DND-41 (cell line): ENCODE measurements at regions not wholly inside any gene's neighbourhood (a gene's known extent, or its start where the extent isn't known, plus 50 kb on each side); places are given as distances from the start of the nearest gene placed in this dataset.

Experiments used
- ATAC-seq: fragments of 200-7000 bp; cut with Tn5 transposase; 3 replicates; pipeline ENCODE4 v1.9.1; 2021; ENCODE audit warnings: low read depth; ENCODE audit not compliant: insufficient read depth
- DNase-seq: peaks from one replicate; pipeline ENCODE4 v3.0.0-alpha.2; 2020
- H2AFZ ChIP-seq: 2 replicates; pipeline ENCODE4 v1.6.0; 2012; ENCODE audit warnings: low read depth, low read length
- H3K27ac ChIP-seq: 2 replicates; pipeline ENCODE4 v1.5.1; 2012; ENCODE audit warnings: low read length, inconsistent platforms
- H3K27me3 ChIP-seq: fragments of 200-600 bp; sonication (generic); 2 replicates; pipeline ENCODE4 v1.6.0; 2012; ENCODE audit warnings: low read length, mild to moderate bottlenecking, inconsistent platforms; ENCODE audit not compliant: insufficient read depth, poor library complexity
- H3K36me3 ChIP-seq: 2 replicates; pipeline ENCODE4 v1.5.1; 2012; ENCODE audit warnings: low read length, inconsistent platforms; ENCODE audit not compliant: insufficient read depth
- H3K4me1 ChIP-seq: 2 replicates; pipeline ENCODE4 v1.5.1; 2012; ENCODE audit warnings: mild to moderate bottlenecking, low read length; ENCODE audit not compliant: insufficient read depth
- H3K4me2 ChIP-seq: 2 replicates; pipeline ENCODE4 v1.6.0; 2012; ENCODE audit warnings: mild to moderate bottlenecking, moderate library complexity, low read length, inconsistent platforms; ENCODE audit not compliant: insufficient read depth
- H3K4me3 ChIP-seq, 2 experiments: fragments of 200-600 bp in 1 of 2; shearing (Covaris generic) in 1 of 2; 2 replicates each; pipeline ENCODE4 v1.5.1; 2012 to 2016; ENCODE audit warnings: inconsistent platforms in 2 of 2, low read length in 2 of 2, mild to moderate bottlenecking in 2 of 2, low read depth in 1 of 2, moderate library complexity in 1 of 2
- H3K79me2 ChIP-seq: 2 replicates; pipeline ENCODE4 v1.6.0; 2012; ENCODE audit warnings: low read length, inconsistent platforms; ENCODE audit not compliant: insufficient read depth
- H3K9ac ChIP-seq: 2 replicates; pipeline ENCODE4 v1.6.0; 2012; ENCODE audit warnings: low read depth, mild to moderate bottlenecking, inconsistent platforms, low read length, moderate library complexity
- H3K9me3 ChIP-seq: 2 replicates; pipeline ENCODE4 v1.5.1; 2012; ENCODE audit warnings: low read length, moderate library complexity, mild to moderate bottlenecking, inconsistent platforms; ENCODE audit not compliant: insufficient read depth, severe bottlenecking
- H4K20me1 ChIP-seq: 2 replicates; pipeline ENCODE4 v1.6.0; 2012; ENCODE audit warnings: low read length; ENCODE audit not compliant: insufficient read depth
- CTCF ChIP-seq: IDR thresholded peaks from 2 replicates; pipeline ENCODE4 v1.5.1; 2012; ENCODE audit warnings: borderline replicate concordance, low read length, moderate library complexity, mild to moderate bottlenecking; ENCODE audit not compliant: poor library complexity, severe bottlenecking; ENCODE audit errors: extremely low read depth
- EZH2 ChIP-seq: IDR thresholded peaks from 3 replicates; pipeline ENCODE4 v1.6.1; 2012; ENCODE audit warnings: borderline replicate concordance, low read depth, mild to moderate bottlenecking, moderate library complexity, low read length, inconsistent platforms; ENCODE audit not compliant: severe bottlenecking

- Histone ChIP-seq H2AFZ (no peak overlapping the region), H3K27ac (no peak overlapping the region), H3K27me3 (no peaks in the 10 kb centered on the region), H3K36me3 (no peaks in the 10 kb centered on the region), H3K79me2 (no peaks in the 10 kb centered on the region), H3K4me1 (peaks cover 13% of the 10 kb centered on the region; the same call in 1 of the 2 replicates), H3K4me3 (no peak overlapping the region), H3K4me2 (no peak overlapping the region), H3K9ac (no peak overlapping the region), H3K9me3 (no peaks in the 10 kb centered on the region), H4K20me1 (no peaks in the 10 kb centered on the region)
- DNase-seq (no peak), ATAC-seq (peak; percentile 85)
- no peak for TF ChIP-seq CTCF
- TF ChIP-seq EZH2, result no peak
These were observed 195.9 kb upstream of the FBXO33 start for GRCh38 chr14:39628087-39628486.

GRCh38 chr14:39626589-39627576, 194.7 kb upstream of the FBXO33 start:
- ATAC-seq (no peak), DNase-seq (no peak)
- Histone ChIP-seq H3K4me2 (no peak overlapping the region), H3K27ac (no peak overlapping the region), H3K4me3 (no peak overlapping the region), H3K9ac (no peak overlapping the region), H3K36me3 (no peaks in the 10 kb centered on the region), H3K9me3 (no peaks in the 10 kb centered on the region), H3K27me3 (no peaks in the 10 kb centered on the region), H3K79me2 (no peaks in the 10 kb centered on the region), H2AFZ (no peak overlapping the region), H3K4me1 (peaks cover 13% of the 10 kb centered on the region; the same call in 1 of the 2 replicates), H4K20me1 (no peaks in the 10 kb centered on the region)
- TF ChIP-seq CTCF, result no peak
- no peak for TF ChIP-seq EZH2

- Histone ChIP-seq H3K4me3 (no peak overlapping the region), H3K27ac (no peak overlapping the region), H3K79me2 (no peaks in the 10 kb centered on the region), H2AFZ (no peak overlapping the region), H3K36me3 (no peaks in the 10 kb centered on the region), H3K27me3 (no peaks in the 10 kb centered on the region), H3K9ac (no peak overlapping the region), H4K20me1 (no peaks in the 10 kb centered on the region), H3K4me1 (no peaks in the 10 kb centered on the region), H3K9me3 (no peaks in the 10 kb centered on the region), H3K4me2 (no peak overlapping the region)
- DNase-seq (no peak), ATAC-seq (no peak)
- TF ChIP-seq EZH2 (no peak), CTCF (no peak)
These were observed 189.4 kb upstream of the FBXO33 start for GRCh38 chr14:39621678-39622077.
